ENCODE measurements at regions not wholly inside any gene's neighbourhood (a gene's known extent, or its start where the extent isn't known, plus 50 kb on each side); places are given as distances from the start of the nearest gene placed in this dataset.

- DNase-seq: no peak
These were observed 61.6 kb downstream of the CCR1 start for GRCh38 chr3:46146548-46146947.

GRCh38 chr3:46146021-46146420, 62.1 kb downstream of the CCR1 start:
- no peak for DNase-seq

GRCh38 chr3:46145147-46145546, 63.0 kb downstream of the CCR1 start:
- no peak for DNase-seq

- DNase-seq: peak in 1 of 2 experiments; percentile 19
These were observed 64.1 kb downstream of the CCR1 start for GRCh38 chr3:46143951-46144473.

- no peak for DNase-seq
These were observed 66.3 kb downstream of the CCR1 start for GRCh38 chr3:46141813-46142212.

- no peak for DNase-seq
These were observed 69.5 kb downstream of the CCR1 start for GRCh38 chr3:46138581-46138980.

- peak; percentile 68 to 76 for DNase-seq
These were observed 72.6 kb downstream of the CCR1 start for GRCh38 chr3:46135475-46135874.

- DNase-seq: no peak
These were observed 74.8 kb downstream of the CCR1 start for GRCh38 chr3:46133285-46133684.

- no peak for DNase-seq
These were observed 75.5 kb downstream of the CCR1 start for GRCh38 chr3:46132565-46132964.

GRCh38 chr3:46131884-46132450, 76.1 kb downstream of the CCR1 start:
- DNase-seq: no peak

- peak; percentile 68 to 74 for DNase-seq
These were observed 77.3 kb downstream of the CCR1 start for GRCh38 chr3:46130631-46131310.

- DNase-seq: no peak
These were observed 78.4 kb downstream of the CCR1 start for GRCh38 chr3:46129588-46130272.

GRCh38 chr3:46127503-46127902, 80.6 kb downstream of the CCR1 start:
- DNase-seq: peak in 1 of 2 experiments; percentile 35

GRCh38 chr3:46124216-46125177, 83.6 kb downstream of the CCR1 start:
- DNase-seq: no peak

- no peak for DNase-seq
These were observed 84.5 kb downstream of the CCR1 start for GRCh38 chr3:46123646-46124045.

- no peak for DNase-seq
These were observed 86.0 kb downstream of the CCR1 start for GRCh38 chr3:46122091-46122490.

- no peak for DNase-seq
These were observed 87.1 kb downstream of the CCR1 start for GRCh38 chr3:46120983-46121382.

GRCh38 chr3:46119709-46120498, 88.2 kb downstream of the CCR1 start:
- DNase-seq: no peak

GRCh38 chr3:46119253-46119652, 88.9 kb downstream of the CCR1 start:
- no peak for DNase-seq

GRCh38 chr3:46116996-46117395, 89.7 kb upstream of the XCR1 start:
- DNase-seq: no peak

- DNase-seq: no peak
These were observed 87.2 kb upstream of the XCR1 start for GRCh38 chr3:46114323-46114988.

Data from Kasumi-1 (cell line).